ENCODE measurements at regions not wholly inside any gene's neighbourhood (a gene's known extent, or its start where the extent isn't known, plus 50 kb on each side); places are given as distances from the start of the nearest gene placed in this dataset.

DNA sequence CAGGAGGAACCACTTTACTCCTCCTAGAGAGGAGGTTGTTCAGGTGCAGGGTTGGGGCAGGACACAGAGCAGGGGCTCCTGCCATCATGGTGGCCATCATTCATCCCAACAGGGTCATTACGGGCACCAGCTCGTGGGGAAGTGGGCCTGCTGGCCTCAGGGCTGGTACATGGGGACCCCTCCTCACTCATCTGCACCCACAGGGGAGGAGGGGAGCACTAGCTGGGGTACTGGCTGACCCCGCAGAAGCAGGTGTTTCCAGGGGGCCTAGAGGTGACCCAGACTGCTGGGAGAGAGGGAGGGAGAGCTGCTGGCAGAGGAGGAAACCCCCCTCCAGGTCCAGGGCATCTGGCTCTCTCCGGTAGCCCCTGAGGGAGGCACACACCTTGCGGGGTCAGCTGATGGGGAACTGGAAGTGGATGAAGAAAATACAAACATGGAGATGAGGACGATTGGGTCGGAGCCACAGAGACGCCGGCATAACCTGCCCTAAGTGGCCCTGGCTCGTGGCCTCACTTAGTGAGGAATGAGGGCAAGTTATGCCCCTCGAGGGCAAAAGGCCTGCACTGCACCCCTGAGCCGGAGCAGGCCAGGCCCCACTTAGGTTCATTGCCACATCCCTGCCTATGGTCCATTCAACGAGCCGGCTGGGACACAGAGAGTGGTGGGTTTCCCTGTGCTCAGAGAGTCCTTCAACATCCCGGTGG lies 76.2 kb downstream of the SOX1 start:
- no peaks in the 10 kb centered on the region for H3K36me3 ChIP-seq (ENCODE audit: control insufficient read depth, insufficient read depth, low read length)
- no peaks in the 10 kb centered on the region for H3K4me1 ChIP-seq
- intact Hi-C loops (cut with micrococcal nuclease; ENCODE audit: unreplicated experiment): no loop called here
- ChIA-PET POLR2A (no interaction called here), CTCF (no interaction called here)
- H3K4me3 ChIP-seq (ENCODE audit: low read depth, low read length): no peak overlapping the region
- no peaks in the 10 kb centered on the region for H3K27me3 ChIP-seq (replicated peaks; ENCODE audit: control insufficient read depth, insufficient read depth, low read length)
- no TSS peak for BruUV-seq (replicated peaks)
- H3K9me3 ChIP-seq: no peaks in the 10 kb centered on the region
- H3K36me3 Mint-ChIP-seq (ENCODE audit: insufficient read depth, unreplicated experiment): no peaks in the 10 kb centered on the region
- no peaks in the 10 kb centered on the region for H3K9me3 Mint-ChIP-seq (ENCODE audit: unreplicated experiment)
- H3K4me3 Mint-ChIP-seq (ENCODE audit: unreplicated experiment): no peak overlapping the region
- H3K4me1 Mint-ChIP-seq (ENCODE audit: low read depth, unreplicated experiment): no peaks in the 10 kb centered on the region
- TF ChIP-seq, protein P1, sequence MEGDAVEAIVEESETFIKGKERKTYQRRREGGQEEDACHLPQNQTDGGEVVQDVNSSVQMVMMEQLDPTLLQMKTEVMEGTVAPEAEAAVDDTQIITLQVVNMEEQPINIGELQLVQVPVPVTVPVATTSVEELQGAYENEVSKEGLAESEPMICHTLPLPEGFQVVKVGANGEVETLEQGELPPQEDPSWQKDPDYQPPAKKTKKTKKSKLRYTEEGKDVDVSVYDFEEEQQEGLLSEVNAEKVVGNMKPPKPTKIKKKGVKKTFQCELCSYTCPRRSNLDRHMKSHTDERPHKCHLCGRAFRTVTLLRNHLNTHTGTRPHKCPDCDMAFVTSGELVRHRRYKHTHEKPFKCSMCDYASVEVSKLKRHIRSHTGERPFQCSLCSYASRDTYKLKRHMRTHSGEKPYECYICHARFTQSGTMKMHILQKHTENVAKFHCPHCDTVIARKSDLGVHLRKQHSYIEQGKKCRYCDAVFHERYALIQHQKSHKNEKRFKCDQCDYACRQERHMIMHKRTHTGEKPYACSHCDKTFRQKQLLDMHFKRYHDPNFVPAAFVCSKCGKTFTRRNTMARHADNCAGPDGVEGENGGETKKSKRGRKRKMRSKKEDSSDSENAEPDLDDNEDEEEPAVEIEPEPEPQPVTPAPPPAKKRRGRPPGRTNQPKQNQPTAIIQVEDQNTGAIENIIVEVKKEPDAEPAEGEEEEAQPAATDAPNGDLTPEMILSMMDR (IDR thresholded peaks at IDR 0.05; ENCODE audit: insufficient read depth in 1 of 2, low read depth in 1 of 2, low read length in 1 of 2, severe bottlenecking in 1 of 2, unreplicated experiment in 1 of 2): no peak
- peaks cover 6% of the 10 kb centered on the region for H3K27me3 Mint-ChIP-seq (ENCODE audit: insufficient read depth, unreplicated experiment)
- no peak for DNase-seq
- no peak overlapping the region for H3K27ac Mint-ChIP-seq (ENCODE audit: unreplicated experiment)

DNA sequence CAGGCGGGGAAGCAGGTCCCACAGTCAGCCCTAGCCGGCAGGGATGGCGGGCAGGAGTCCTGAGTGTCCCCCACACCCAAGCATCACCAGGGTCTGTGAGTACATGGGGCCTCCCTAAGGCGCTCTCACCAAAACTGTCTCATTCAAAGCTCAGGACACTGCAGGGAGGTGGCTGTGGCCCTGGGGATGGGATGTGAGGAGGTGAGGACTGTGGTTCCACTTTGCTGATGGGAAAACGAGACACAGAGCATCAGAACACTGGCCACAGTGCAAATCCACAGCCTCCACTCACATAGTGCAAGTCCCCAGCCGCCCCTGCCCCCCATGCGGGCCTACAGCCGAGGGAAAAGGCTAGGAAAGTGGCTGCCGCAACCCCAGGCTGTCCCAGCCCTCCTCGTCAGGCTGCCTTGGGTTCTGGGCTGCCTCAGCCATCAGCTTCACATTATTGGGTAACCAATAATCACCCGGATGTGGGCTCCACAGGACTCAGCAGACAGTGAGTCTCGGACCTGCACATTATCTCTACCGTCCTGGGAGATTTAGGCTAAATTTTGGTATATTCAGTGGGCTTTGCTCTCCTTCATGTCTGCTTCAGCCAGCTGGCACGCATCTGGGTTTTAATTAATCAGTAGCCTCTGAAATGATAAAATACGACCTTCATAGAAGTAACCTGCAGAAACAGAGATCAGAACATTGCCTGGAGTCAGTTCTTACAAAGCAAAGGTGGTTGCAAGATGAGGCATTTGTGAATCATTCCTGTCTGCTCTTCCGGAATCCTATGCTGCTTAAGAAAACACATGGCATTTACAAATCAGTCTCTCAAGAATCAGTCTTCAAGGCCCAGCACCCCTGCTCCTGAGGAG lies 77.0 kb downstream of the SOX1 start:
- intact Hi-C loops (cut with micrococcal nuclease; ENCODE audit: unreplicated experiment): no loop called here
- Histone ChIP-seq H3K36me3 (ENCODE audit: control insufficient read depth, insufficient read depth, low read length) (no peaks in the 10 kb centered on the region), H3K4me3 (ENCODE audit: low read depth, low read length) (no peak overlapping the region), H3K27me3 (replicated peaks; ENCODE audit: control insufficient read depth, insufficient read depth, low read length) (no peaks in the 10 kb centered on the region), H3K4me1 (no peaks in the 10 kb centered on the region), H3K9me3 (no peaks in the 10 kb centered on the region)
- BruUV-seq (replicated peaks): no TSS peak
- Mint-ChIP-seq H3K9me3 (ENCODE audit: unreplicated experiment) (no peaks in the 10 kb centered on the region), H3K27ac (ENCODE audit: unreplicated experiment) (no peak overlapping the region), H3K4me1 (ENCODE audit: low read depth, unreplicated experiment) (no peaks in the 10 kb centered on the region), H3K36me3 (ENCODE audit: insufficient read depth, unreplicated experiment) (no peaks in the 10 kb centered on the region), H3K27me3 (ENCODE audit: insufficient read depth, unreplicated experiment) (peaks cover 6% of the 10 kb centered on the region), H3K4me3 (ENCODE audit: unreplicated experiment) (no peak overlapping the region)
- TF ChIP-seq, protein P1 (IDR thresholded peaks at IDR 0.05; ENCODE audit: insufficient read depth in 1 of 2, low read depth in 1 of 2, low read length in 1 of 2, severe bottlenecking in 1 of 2, unreplicated experiment in 1 of 2): no peak
- no peak for DNase-seq
- POLR2A ChIA-PET: no interaction called here
- CTCF ChIA-PET: no interaction called here

DNA sequence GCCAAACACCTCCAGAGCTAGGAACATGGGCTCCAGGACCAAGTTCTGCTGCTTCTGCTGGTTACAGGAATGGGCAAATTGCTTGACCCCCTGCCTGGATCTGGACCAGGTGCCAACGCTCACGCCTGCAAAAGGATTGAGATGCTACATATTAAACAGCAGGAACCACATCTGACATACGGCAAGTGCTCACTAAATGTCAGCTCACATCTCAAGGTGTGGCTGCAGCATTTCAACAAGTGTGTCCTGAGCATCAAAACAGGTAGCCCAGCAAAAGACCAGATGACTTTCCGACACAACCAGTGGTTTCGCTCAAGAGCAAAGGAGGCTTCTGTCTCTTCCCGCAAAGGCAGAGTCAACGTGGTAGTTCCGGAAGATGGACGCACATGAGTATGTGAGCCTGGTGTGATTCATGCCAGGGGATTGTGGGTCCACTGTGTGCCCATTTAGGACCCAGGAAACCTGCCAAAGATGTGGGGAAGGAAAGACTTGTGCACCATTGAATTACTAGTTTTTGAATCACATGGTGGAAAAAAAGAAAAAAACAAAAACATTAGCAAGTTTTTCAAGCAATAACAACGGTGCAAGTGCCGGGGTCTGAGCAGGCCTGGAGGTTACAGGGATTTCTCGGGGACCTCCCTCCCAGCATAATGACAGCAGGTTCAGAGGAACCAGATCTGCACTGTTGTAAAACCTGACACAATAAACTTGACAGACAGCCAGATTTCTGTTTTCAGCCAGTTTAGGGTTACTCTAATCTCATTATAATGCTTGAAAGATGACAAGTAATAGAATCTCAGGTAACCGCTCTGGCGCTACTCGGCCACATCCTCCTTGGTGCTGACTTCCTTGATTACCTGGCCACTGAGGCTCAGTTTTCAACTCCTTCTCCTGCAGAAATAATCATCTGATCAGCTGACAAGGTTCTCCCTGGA lies 77.9 kb downstream of the SOX1 start:
- POLR2A ChIA-PET: no interaction called here
- no peak overlapping the region for H3K27ac Mint-ChIP-seq (ENCODE audit: unreplicated experiment)
- H3K4me3 Mint-ChIP-seq (ENCODE audit: unreplicated experiment): no peak overlapping the region
- H3K9me3 Mint-ChIP-seq (ENCODE audit: unreplicated experiment): no peaks in the 10 kb centered on the region
- BruUV-seq (replicated peaks): no TSS peak
- H3K4me1 Mint-ChIP-seq (ENCODE audit: low read depth, unreplicated experiment): no peaks in the 10 kb centered on the region
- Histone ChIP-seq H3K9me3 (no peaks in the 10 kb centered on the region), H3K27me3 (replicated peaks; ENCODE audit: control insufficient read depth, insufficient read depth, low read length) (no peaks in the 10 kb centered on the region), H3K36me3 (ENCODE audit: control insufficient read depth, insufficient read depth, low read length) (no peaks in the 10 kb centered on the region), H3K4me1 (no peaks in the 10 kb centered on the region), H3K4me3 (ENCODE audit: low read depth, low read length) (no peak overlapping the region)
- intact Hi-C loops (cut with micrococcal nuclease; ENCODE audit: unreplicated experiment): no loop called here
- no peak for DNase-seq
- TF ChIP-seq, protein P1 (IDR thresholded peaks at IDR 0.05; ENCODE audit: insufficient read depth in 1 of 2, low read depth in 1 of 2, low read length in 1 of 2, severe bottlenecking in 1 of 2, unreplicated experiment in 1 of 2): no peak
- no peaks in the 10 kb centered on the region for H3K36me3 Mint-ChIP-seq (ENCODE audit: insufficient read depth, unreplicated experiment)
- H3K27me3 Mint-ChIP-seq (ENCODE audit: insufficient read depth, unreplicated experiment): peaks cover 6% of the 10 kb centered on the region
- CTCF ChIA-PET: no interaction called here
